Fibroblast of villous mesenchyme (primary cell): ENCODE measurements at regions not wholly inside any gene's neighbourhood (a gene's known extent, or its start where the extent isn't known, plus 50 kb on each side); places are given as distances from the start of the nearest gene placed in this dataset.

Experiments
- DNase-seq: peaks from one replicate; pipeline ENCODE4 v3.0.0-alpha.2; 2010; ENCODE audit warnings: low read depth
- H3K4me3 ChIP-seq: 2 replicates; pipeline ENCODE4 v1.5.1; 2011; ENCODE audit warnings: low read depth, mild to moderate bottlenecking, low read length
- TF ChIP-seq, protein P1 (sequence below): IDR thresholded peaks from 2 replicates; pipeline ENCODE4 v1.5.1; 2012; ENCODE audit warnings: low read depth, mild to moderate bottlenecking, low read length; ENCODE audit not compliant: insufficient read depth

DNA sequence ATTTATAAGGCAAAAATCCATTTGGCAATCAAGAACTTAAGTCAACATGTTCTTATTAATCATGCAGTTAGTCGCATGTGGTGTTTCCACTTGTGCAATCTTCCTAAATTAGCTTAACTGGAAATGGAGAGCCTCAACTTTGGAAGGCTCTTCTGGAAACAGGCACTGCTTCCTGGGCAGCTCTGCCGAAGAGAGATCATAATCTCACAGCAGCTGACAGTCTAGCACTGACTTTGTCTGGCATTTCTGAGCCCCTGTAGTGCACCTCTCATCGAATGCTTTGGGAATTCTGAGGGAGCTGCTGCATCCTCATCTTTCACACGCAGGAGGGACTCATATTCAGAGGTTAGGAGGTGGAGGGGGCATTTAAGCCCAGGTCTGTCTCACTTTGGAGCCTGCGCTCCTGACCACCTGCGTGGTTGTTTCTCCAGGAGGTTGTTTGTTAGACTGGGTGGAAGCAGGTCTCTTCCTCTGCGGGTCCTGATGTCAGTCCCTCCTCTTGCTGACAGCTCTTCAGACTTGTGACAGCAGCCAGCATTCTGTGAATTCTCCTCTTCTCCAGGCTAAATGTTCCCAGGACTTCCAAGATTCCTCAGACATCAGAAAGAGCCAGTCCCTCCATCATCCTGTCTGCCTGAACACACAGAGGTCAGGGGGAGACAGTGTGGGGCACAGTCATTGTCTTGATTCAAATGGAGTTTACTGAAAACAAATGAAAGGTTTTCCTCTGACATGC lies 100.4 kb upstream of the GJB6 start:
- DNase-seq = peak; percentile 39
- TF ChIP-seq, protein P1, sequence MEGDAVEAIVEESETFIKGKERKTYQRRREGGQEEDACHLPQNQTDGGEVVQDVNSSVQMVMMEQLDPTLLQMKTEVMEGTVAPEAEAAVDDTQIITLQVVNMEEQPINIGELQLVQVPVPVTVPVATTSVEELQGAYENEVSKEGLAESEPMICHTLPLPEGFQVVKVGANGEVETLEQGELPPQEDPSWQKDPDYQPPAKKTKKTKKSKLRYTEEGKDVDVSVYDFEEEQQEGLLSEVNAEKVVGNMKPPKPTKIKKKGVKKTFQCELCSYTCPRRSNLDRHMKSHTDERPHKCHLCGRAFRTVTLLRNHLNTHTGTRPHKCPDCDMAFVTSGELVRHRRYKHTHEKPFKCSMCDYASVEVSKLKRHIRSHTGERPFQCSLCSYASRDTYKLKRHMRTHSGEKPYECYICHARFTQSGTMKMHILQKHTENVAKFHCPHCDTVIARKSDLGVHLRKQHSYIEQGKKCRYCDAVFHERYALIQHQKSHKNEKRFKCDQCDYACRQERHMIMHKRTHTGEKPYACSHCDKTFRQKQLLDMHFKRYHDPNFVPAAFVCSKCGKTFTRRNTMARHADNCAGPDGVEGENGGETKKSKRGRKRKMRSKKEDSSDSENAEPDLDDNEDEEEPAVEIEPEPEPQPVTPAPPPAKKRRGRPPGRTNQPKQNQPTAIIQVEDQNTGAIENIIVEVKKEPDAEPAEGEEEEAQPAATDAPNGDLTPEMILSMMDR = no peak
- H3K4me3 ChIP-seq = no peak overlapping the region

DNA sequence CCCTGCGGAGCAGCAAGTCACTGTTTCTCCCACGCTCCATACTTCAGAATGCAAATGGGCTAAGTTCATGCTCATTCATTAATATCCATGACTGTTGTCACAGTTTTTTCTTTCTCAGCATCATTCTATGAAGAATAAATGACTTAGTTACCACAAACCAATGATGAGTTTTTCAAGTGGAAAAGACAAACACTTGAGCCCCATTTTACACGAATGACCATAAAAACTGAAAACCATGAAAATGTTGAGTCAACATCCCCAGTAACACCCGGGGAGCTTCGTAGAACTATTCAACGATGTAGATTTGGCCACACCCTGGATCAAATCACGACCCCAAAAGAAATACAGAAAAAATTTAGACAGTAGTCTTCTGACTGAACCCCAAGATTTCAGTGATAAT lies 99.8 kb upstream of the GJB6 start:
- no peak for DNase-seq
- TF ChIP-seq, protein P1 = no peak
- no peak overlapping the region for H3K4me3 ChIP-seq

DNA sequence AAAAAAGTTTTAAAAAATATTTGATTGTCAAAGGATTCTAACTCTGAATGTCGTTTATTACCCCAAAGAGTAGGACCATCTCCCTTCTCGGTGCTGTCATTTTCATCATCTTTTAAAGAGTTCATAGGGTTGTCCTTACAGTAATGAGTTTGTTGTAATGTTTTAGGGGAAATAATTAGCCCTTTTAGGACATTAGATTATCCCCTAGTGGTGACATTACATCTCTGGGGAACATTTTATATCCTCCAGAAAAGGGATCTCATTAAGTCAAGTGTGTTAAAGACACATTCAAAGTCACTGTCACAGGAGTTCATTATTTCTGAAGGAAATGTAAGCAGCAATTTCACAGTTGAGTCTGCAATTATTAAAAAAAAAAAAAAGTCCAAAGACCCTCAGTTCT lies 99.3 kb upstream of the GJB6 start:
- H3K4me3 ChIP-seq = no peak overlapping the region
- no peak for DNase-seq
- TF ChIP-seq, protein P1 = peak; percentile 4

DNA sequence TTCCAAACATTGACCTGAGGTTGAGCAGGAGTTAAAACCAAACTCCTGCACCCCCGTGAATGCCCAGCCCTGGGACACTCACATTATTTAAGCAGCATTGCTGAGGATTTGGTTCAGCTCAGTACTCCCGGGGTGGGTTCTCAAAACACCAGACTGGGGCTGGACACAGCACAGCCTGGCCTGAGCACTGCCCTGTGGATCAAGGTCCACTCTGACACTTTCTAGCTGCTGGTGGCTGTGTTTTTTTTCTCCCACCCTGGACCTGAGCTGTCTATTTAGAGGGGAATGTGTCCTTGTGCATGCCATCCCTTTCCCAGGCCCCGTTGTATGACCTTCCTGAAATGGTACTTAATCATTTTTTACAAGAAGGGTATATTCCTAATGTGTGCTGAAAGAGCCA lies 94.7 kb upstream of the GJB6 start:
- no peak for DNase-seq
- TF ChIP-seq, protein P1 = no peak

DNA sequence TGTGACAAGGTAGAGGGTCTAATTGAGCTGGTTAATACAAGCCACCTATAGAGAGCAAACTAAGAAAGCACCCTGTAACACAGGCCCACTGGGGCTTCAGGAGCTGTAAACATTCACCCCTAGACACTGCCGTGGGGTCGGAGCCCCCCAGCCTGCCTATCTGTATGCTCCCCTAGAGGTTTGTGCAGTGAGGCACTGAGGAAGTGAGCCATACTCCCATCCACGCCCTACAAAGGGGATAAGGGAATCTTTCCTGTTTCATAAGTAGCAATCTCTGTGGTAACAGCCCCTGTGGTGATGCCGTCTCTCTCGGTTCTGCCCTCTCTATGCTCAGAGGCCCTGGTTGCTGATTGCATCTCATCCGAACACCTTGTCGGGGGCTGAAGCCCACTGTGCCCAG lies 94.2 kb upstream of the GJB6 start:
- TF ChIP-seq, protein P1 = no peak
- DNase-seq = no peak

More for the DNA sequence above, 94.7 kb upstream of the GJB6 start:
- H3K4me3 ChIP-seq = no peak overlapping the region

DNA sequence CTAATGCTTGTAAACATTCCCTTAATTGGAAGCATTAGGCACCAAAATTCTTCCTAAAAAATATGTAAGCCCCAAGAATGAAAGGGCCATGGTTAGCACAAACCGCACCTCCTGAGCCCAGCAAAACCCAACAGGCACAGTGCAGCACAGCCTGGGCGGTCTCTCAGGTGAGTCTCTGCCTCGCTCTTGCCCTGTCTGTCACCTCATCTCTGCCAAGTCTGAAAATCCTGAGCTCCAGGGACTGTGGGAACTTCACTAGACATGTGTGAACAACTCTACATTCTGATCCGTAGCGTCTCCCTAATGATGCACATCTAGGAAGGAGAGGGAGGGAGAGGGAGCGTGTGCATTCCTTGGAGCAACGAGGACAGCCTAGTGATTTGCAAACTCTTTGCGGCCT lies 88.8 kb upstream of the GJB6 start:
- TF ChIP-seq, protein P1 = no peak
- DNase-seq = no peak
- H3K4me3 ChIP-seq = no peak overlapping the region

More for the DNA sequence above, 94.2 kb upstream of the GJB6 start:
- no peak overlapping the region for H3K4me3 ChIP-seq

DNA sequence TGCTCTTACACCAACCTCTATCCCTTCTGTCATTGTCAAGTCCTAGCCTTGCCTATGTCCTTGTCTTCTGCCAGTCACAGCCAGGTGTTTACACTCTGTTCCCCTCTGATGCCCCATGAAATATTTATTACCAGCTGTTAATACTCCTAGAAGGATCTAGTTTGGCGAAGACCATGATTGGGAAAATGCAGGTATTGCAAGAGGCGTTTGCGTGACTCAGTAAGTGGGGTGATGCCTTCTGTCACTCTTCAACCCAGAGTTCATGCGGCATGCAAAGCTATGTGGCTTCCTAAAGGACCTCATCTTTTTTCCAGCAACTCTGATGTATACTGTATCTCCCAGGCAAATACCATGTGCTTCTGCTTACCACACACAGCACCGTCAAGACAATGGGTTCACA lies 81.8 kb upstream of the GJB6 start:
- H3K4me3 ChIP-seq = no peak overlapping the region
- TF ChIP-seq, protein P1 = no peak
- no peak for DNase-seq
